ENCODE measurements at regions not wholly inside any gene's neighbourhood (a gene's known extent, or its start where the extent isn't known, plus 50 kb on each side); places are given as distances from the start of the nearest gene placed in this dataset.

DNA sequence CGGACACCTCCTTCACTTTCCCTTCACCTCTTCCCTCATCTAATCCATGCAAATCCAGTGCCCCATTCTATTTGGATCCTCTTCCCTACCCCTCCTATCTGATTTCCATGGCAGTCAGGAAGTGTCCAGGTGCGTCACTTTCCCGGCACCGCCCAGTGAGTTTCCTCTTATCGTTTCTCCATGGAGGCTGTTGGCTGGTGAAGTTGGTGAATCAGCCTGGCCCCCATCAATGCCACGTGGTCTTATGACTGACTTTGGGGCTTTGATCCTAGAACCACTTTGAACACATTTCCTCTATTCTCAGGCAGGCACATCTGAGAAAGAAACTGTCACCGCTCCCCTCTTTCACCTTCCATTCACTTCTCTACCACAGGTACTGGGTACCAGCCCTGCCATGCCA is 137.8 kb downstream of the CEP135 start:
- Mint-ChIP-seq H3K4me1 (no peaks in the 10 kb centered on the region), H3K36me3 (no peaks in the 10 kb centered on the region), H3K27ac (no peak overlapping the region), H3K4me3 (no peak overlapping the region), H3K27me3 (ENCODE audit: low read depth in 3 of 3) (peaks cover 0 to 1% (median 1%) of the 10 kb centered on the region in 3 donors), H3K9me3 (no peaks in the 10 kb centered on the region)
- no peak overlapping the region for H3K9ac ChIP-seq (ENCODE audit: insufficient read depth, low read length, poor library complexity, severe bottlenecking)
- no peaks in the 10 kb centered on the region for H4K20me1 ChIP-seq (ENCODE audit: insufficient read depth, low read length)
- no peak overlapping the region for H3K4me3 ChIP-seq (replicated peaks in 1 of 3; ENCODE audit: low read depth in 2 of 3, low read length in 3 of 3)
- H3K4me2 ChIP-seq (replicated peaks; ENCODE audit: extremely low read depth, low read length, poor library complexity, severe bottlenecking): no peak overlapping the region
- intact Hi-C loops (cut with micrococcal nuclease): no loop called here
- no peak for DNase-seq
- no peaks in the 10 kb centered on the region for H3K79me2 ChIP-seq (ENCODE audit: insufficient read depth, low read length)
- no peak overlapping the region for H2AFZ ChIP-seq (ENCODE audit: insufficient read depth, low read depth, low read length, poor library complexity, severe bottlenecking)
- no peaks in the 10 kb centered on the region for H3K27me3 ChIP-seq (ENCODE audit: control insufficient read depth in 2 of 2, insufficient read depth in 2 of 2, low read length in 2 of 2)
- H3K36me3 ChIP-seq (replicated peaks in 1 of 2; ENCODE audit: control insufficient read depth in 1 of 2, insufficient read depth in 2 of 2, low read length in 2 of 2): no peaks in the 10 kb centered on the region
- TF ChIP-seq, protein P1, sequence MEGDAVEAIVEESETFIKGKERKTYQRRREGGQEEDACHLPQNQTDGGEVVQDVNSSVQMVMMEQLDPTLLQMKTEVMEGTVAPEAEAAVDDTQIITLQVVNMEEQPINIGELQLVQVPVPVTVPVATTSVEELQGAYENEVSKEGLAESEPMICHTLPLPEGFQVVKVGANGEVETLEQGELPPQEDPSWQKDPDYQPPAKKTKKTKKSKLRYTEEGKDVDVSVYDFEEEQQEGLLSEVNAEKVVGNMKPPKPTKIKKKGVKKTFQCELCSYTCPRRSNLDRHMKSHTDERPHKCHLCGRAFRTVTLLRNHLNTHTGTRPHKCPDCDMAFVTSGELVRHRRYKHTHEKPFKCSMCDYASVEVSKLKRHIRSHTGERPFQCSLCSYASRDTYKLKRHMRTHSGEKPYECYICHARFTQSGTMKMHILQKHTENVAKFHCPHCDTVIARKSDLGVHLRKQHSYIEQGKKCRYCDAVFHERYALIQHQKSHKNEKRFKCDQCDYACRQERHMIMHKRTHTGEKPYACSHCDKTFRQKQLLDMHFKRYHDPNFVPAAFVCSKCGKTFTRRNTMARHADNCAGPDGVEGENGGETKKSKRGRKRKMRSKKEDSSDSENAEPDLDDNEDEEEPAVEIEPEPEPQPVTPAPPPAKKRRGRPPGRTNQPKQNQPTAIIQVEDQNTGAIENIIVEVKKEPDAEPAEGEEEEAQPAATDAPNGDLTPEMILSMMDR (IDR thresholded peaks at IDR 0.05): no peak
- 80% methylated on average over 4 of the region's 7 CpGs for WGBS (ENCODE audit: insufficient coverage)
- H3K9me3 ChIP-seq (replicated peaks in 1 of 2; ENCODE audit: control insufficient read depth in 1 of 2, insufficient read depth in 1 of 2, low read length in 2 of 2): no peaks in the 10 kb centered on the region
- no peak overlapping the region for H3K27ac ChIP-seq (ENCODE audit: low read depth in 1 of 2, low read length in 2 of 2)
- no peaks in the 10 kb centered on the region for H3K4me1 ChIP-seq (ENCODE audit: control insufficient read depth in 1 of 2, insufficient read depth in 2 of 2, low read length in 2 of 2)

DNA sequence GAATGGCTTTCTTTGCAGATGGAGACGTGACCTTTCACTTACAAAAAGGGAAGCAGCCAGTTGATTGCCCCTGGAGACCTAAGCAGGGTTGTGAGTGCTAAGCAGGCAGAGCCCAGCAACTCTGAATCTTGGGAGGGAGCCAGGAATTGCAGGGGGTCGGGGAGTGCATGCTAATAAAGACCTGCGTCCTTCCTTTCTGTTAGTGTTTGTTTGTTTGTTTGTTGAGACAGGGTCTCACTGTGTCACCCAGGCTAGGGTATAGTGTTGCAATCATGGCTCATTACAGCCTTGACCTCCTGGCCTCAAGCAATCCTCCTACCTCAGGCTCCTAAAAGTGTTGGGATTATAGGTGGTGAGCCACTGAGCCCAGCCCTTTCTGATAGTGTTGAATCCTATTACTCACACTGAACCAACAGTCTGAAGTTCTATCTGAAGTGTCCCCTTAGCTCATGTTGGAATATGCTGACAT is 137.4 kb downstream of the CEP135 start:
- no peaks in the 10 kb centered on the region for H3K27me3 ChIP-seq (ENCODE audit: control insufficient read depth in 2 of 2, insufficient read depth in 2 of 2, low read length in 2 of 2)
- Mint-ChIP-seq H3K9me3 (no peaks in the 10 kb centered on the region), H3K27me3 (ENCODE audit: low read depth in 3 of 3) (peaks cover 0 to 2% (median 1%) of the 10 kb centered on the region in 3 donors), H3K4me1 (no peaks in the 10 kb centered on the region), H3K36me3 (no peaks in the 10 kb centered on the region), H3K27ac (no peak overlapping the region), H3K4me3 (no peak overlapping the region)
- peak overlapping the region; percentile 2 for H2AFZ ChIP-seq (ENCODE audit: insufficient read depth, low read depth, low read length, poor library complexity, severe bottlenecking)
- H3K4me2 ChIP-seq (replicated peaks; ENCODE audit: extremely low read depth, low read length, poor library complexity, severe bottlenecking): no peak overlapping the region
- H4K20me1 ChIP-seq (ENCODE audit: insufficient read depth, low read length): no peaks in the 10 kb centered on the region
- WGBS (ENCODE audit: insufficient coverage): 11% methylated on average over 3 of the region's 3 CpGs
- H3K9me3 ChIP-seq (replicated peaks in 1 of 2; ENCODE audit: control insufficient read depth in 1 of 2, insufficient read depth in 1 of 2, low read length in 2 of 2): no peaks in the 10 kb centered on the region
- no peak for DNase-seq
- no peaks in the 10 kb centered on the region for H3K36me3 ChIP-seq (replicated peaks in 1 of 2; ENCODE audit: control insufficient read depth in 1 of 2, insufficient read depth in 2 of 2, low read length in 2 of 2)
- H3K27ac ChIP-seq (ENCODE audit: low read depth in 1 of 2, low read length in 2 of 2): no peak overlapping the region
- intact Hi-C loops (cut with micrococcal nuclease): no loop called here
- H3K79me2 ChIP-seq (ENCODE audit: insufficient read depth, low read length): no peaks in the 10 kb centered on the region
- H3K4me3 ChIP-seq (replicated peaks in 1 of 3; ENCODE audit: low read depth in 2 of 3, low read length in 3 of 3): no peak overlapping the region
- TF ChIP-seq, protein P1 (IDR thresholded peaks at IDR 0.05): no peak
- no peaks in the 10 kb centered on the region for H3K4me1 ChIP-seq (ENCODE audit: control insufficient read depth in 1 of 2, insufficient read depth in 2 of 2, low read length in 2 of 2)
- H3K9ac ChIP-seq (ENCODE audit: insufficient read depth, low read length, poor library complexity, severe bottlenecking): no peak overlapping the region
